Panc1 (cell line): ENCODE measurements at regions not wholly inside any gene's neighbourhood (a gene's known extent, or its start where the extent isn't known, plus 50 kb on each side); places are given as distances from the start of the nearest gene placed in this dataset.

Source experiments
- ATAC-seq: fragments of 200-7000 bp; cut with Tn5 transposase; 2 replicates; pipeline ENCODE4 v1.9.1; 2020; ENCODE audit warnings: mild to moderate bottlenecking, moderate library complexity
- BruUV-seq: library from RNA; stranded (reverse); fragments of 400-500 nt; replicated peaks from 2 replicates; lab custom pipeline; 2021; lab: Mats Ljungman, UMichigan
- CTCF ChIA-PET: fragments of 300-600 bp; sonication (Branson Sonifier 250); formaldehyde crosslinking; loops from one replicate; lab custom pipeline; 2022; ENCODE audit warnings: antibody characterized with exemption; lab: Charles Lee
- POLR2A ChIA-PET: fragments of 300-600 bp; sonication (Branson Sonifier 250); formaldehyde crosslinking; loops from one replicate; lab custom pipeline; 2022; ENCODE audit warnings: antibody characterized with exemption; lab: Charles Lee
- DNase-seq: peaks from one replicate; pipeline ENCODE4 v3.0.0-alpha.2; 2010; ENCODE audit warnings: low read depth, low spot score
- H3K27ac ChIP-seq: 2 replicates; pipeline ENCODE4 v1.5.1; 2011; ENCODE audit warnings: mild to moderate bottlenecking, low read length, inconsistent platforms
- H3K27me3 ChIP-seq: fragments of 200-500 bp; sonication (Bioruptor generic); 2 replicates; pipeline ENCODE4 v1.6.0; 2014; ENCODE audit warnings: low read length, inconsistent platforms; ENCODE audit not compliant: control insufficient read depth, insufficient read depth
- H3K36me3 ChIP-seq: fragments of 200-500 bp; sonication (Bioruptor generic); 2 replicates; pipeline ENCODE4 v1.5.1; 2014; ENCODE audit warnings: inconsistent platforms, mild to moderate bottlenecking, low read length, moderate library complexity; ENCODE audit not compliant: control insufficient read depth, insufficient read depth
- H3K4me1 ChIP-seq: 2 replicates; pipeline ENCODE4 v1.5.1; 2011; ENCODE audit warnings: inconsistent platforms, mild to moderate bottlenecking, low read length, moderate library complexity; ENCODE audit not compliant: control insufficient read depth, insufficient read depth
- H3K4me3 ChIP-seq, 2 experiments: 2 replicates each; pipeline ENCODE4 v1.5.1; 2011 to 2012; ENCODE audit warnings: low read depth in 2 of 2, low read length in 2 of 2, mild to moderate bottlenecking in 2 of 2, inconsistent platforms in 1 of 2, moderate library complexity in 1 of 2
- H3K9me3 ChIP-seq: fragments of 200-500 bp; sonication (Bioruptor generic); 2 replicates; pipeline ENCODE4 v1.5.1; 2014; ENCODE audit warnings: low read depth, mild to moderate bottlenecking, inconsistent platforms, low read length, moderate library complexity; ENCODE audit not compliant: control insufficient read depth, insufficient read depth
- CTCF ChIP-seq: fragments of 450-650 bp; IDR thresholded peaks from 2 replicates; pipeline ENCODE4 v1.5.1; 2017; ENCODE audit warnings: mild to moderate bottlenecking
- POLR2AphosphoS5 ChIP-seq: IDR thresholded peaks from 2 replicates; pipeline ENCODE4 v1.6.1; 2012; ENCODE audit warnings: mild to moderate bottlenecking, low read depth, low read length, moderate library complexity
- REST ChIP-seq, 2 experiments: IDR thresholded peaks; 2 replicates each; pipeline ENCODE4 v1.6.1; 2011 to 2012; ENCODE audit warnings: low read depth in 2 of 2, control low read depth in 1 of 2, low read length in 1 of 2, mild to moderate bottlenecking in 1 of 2, moderate library complexity in 1 of 2; ENCODE audit not compliant: insufficient read depth in 1 of 2
- SIN3A ChIP-seq: IDR thresholded peaks from 2 replicates; pipeline ENCODE4 v1.6.1; 2012; ENCODE audit warnings: low read depth, mild to moderate bottlenecking, low read length, moderate library complexity, borderline replicate concordance; ENCODE audit not compliant: insufficient read depth
- TCF7L2 ChIP-seq: IDR thresholded peaks from 2 replicates; pipeline ENCODE4 v1.6.1; 2011; ENCODE audit warnings: mild to moderate bottlenecking, low read depth, low read length, inconsistent platforms
- in situ Hi-C: cut with HindIII; loops from 2 replicates; pipeline ENCODE4 v1.10.0; 2016; ENCODE audit warnings: low sequenced_read_pairs, low pct_unique_long_range_greater_than_20kb
- intact Hi-C: fragments of 100-400 bp; cut with micrococcal nuclease; formaldehyde crosslinking; loops from one replicate; pipeline ENCODE4 v1.10.0; 2022; ENCODE audit not compliant: unreplicated experiment

GRCh38 chr22:22391543-22391942, 117.0 kb downstream of the ZNF280B start:
- Histone ChIP-seq H3K9me3 (no peaks in the 10 kb centered on the region), H3K27ac (no peak overlapping the region), H3K36me3 (no peaks in the 10 kb centered on the region), H3K4me1 (no peaks in the 10 kb centered on the region; the same call in 1 of the 2 replicates), H3K4me3 (no peak overlapping the region), H3K27me3 (no peaks in the 10 kb centered on the region)
- POLR2A ChIA-PET, result no interaction called here
- in situ Hi-C loops, result no loop called here
- ATAC-seq (no peak), DNase-seq (no peak)
- CTCF ChIA-PET, result no interaction called here
- no TSS peak for BruUV-seq
- TF ChIP-seq REST (IDR thresholded peaks at IDR 0.05; ENCODE audit: insufficient read depth in 1 of 2, low read depth in 2 of 2, low read length in 1 of 2) (no peak), CTCF (no peak), POLR2AphosphoS5 (no peak), TCF7L2 (no peak), SIN3A (no peak)
- intact Hi-C loops, result no loop called here

GRCh38 chr22:22392131-22392530, 116.4 kb downstream of the ZNF280B start:
- ATAC-seq, result no peak
- Histone ChIP-seq H3K4me3 (no peak overlapping the region), H3K27ac (no peak overlapping the region), H3K27me3 (no peaks in the 10 kb centered on the region), H3K9me3 (no peaks in the 10 kb centered on the region), H3K4me1 (peaks cover 4% of the 10 kb centered on the region; the same call in 1 of the 2 replicates), H3K36me3 (no peaks in the 10 kb centered on the region)
- no peak for TF ChIP-seq CTCF
- TF ChIP-seq TCF7L2, result no peak
- intact Hi-C loops (no loop called here), in situ Hi-C loops (no loop called here)
- no TSS peak for BruUV-seq
- ChIA-PET POLR2A (no interaction called here), CTCF (no interaction called here)
- DNase-seq, result no peak
